Pons (tissue), 1 donor: ENCODE measurements at regions not wholly inside any gene's neighbourhood (a gene's known extent, or its start where the extent isn't known, plus 50 kb on each side); places are given as distances from the start of the nearest gene placed in this dataset.

Experiments used
- DNase-seq: peaks from one replicate; pipeline ENCODE4 v3.0.0-alpha.2; 2016; ENCODE audit warnings: low spot score

DNA sequence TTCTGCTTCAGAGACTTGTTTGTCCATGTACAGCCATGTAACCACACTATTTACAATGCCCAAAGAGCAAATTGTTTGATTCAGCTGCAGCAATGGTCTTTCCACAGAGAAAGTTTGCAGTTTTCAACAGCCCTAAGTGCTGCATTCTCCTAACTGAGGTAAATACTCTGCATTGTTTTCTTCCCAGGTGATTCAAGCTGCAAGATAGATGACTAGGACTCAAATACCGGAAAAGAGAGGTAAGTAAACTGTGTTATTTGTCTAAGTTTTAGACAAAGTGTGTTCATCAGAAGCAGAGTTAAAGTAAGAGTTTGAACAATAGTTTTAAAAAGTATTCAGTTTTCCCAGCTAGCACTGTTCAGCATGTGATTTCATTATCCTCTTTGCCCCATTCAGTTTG is 1046.7 kb upstream of the C9orf72 start:
- no peak for DNase-seq

DNA sequence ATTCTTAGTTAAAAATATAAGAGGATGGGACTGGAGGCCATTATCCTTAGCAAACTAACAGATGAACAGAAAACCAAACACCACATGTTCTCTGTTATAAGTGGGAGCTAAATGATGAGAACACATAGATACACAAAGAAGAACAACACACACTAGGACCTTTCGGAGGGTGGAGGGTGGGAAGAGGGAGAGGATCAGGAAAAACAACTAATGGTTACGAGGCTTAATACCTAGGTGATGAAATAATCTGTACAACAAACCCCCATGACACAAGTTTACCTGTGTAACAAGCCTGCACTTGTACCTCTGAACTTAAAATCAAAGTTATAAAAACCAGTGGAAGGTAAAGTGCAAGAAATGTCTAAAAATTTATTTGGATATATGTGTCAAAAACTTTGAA is 1047.4 kb upstream of the C9orf72 start:
- DNase-seq: no peak

- DNase-seq: no peak
These were observed 1051.5 kb upstream of the C9orf72 start for GRCh38 chr9:28624771-28625170.

GRCh38 chr9:28628031-28628430 is 1054.8 kb upstream of the C9orf72 start:
- DNase-seq: no peak

DNA sequence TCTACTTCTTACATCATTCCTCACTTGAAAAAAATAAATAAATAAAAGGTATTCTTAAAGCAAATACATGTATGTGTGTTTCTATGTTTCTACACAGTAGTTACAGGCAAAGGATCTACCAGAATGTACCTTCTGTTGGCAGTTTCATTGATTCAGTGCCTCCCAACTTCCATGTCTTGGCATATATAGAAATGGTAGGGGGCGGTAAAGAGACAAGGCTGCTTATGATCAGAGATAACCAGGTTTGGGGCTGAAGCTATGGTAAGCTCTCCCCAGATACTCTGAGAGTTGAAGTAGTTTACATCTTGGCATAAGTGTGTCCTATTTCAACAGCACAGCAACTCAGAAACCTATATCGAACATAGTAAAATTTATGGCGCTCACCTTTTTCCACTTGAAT is 1075.4 kb upstream of the C9orf72 start:
- no peak for DNase-seq

- DNase-seq: no peak
These were observed 1077.0 kb upstream of the C9orf72 start for GRCh38 chr9:28650327-28650726.

GRCh38 chr9:28651050-28651722 is 1077.9 kb upstream of the C9orf72 start:
- DNase-seq: no peak

DNA sequence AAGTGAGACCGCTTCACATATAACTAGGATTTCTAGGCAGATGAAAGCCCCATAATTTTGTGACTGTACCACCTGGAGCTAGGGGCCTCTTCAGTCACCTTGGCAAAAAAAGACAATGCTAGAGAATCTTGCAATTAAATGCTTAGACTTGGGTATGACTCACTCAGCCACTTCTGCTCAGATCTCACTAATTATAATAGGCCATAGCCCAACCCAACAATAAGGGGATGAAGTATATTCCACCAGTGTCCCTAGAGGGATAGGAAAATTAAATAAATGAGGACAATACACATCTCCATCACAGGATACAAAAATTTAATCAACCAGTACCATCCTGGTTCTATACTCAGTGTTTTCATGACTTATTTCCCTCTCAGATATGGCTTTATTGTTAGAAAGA is 1079.9 kb upstream of the C9orf72 start:
- no peak for DNase-seq

DNA sequence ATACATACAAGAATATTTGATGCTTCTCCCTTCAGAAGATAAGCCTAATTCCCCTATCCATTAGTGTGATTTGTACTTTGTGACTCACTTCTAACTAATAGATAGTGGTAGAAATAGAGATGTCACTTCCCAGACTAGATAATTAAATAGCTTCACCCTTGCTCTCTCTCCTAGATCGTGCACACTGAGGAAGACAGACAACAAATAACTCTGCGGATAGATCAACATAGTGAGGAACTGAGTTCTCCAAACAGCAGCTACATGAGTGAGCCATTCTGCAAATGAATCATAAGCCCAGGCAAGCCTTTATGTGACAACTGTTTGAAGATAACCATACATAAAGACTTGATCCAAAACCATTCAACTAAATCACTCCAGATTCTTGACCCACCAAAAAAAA is 1083.4 kb upstream of the C9orf72 start:
- no peak for DNase-seq

DNA sequence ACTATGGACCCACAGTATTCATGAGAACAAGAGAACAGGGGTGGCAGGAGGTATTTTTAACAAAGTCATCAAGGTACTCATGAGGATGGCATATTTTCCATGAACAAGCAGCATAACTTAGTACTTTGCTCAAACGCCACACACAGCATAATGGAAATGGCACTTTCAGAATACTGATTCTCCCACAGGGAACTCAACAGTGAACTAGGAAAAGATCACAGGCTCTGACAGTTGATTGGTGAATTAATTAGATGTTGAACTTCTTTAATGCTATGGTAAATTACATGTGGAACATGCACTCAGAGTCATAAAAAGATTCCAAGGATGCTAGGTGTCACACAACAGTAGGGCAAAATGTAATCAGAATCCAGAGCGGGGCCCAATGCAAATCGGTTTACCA is 1088.6 kb upstream of the C9orf72 start:
- DNase-seq: no peak

GRCh38 chr9:28662675-28663074 is 1089.4 kb upstream of the C9orf72 start:
- no peak for DNase-seq

GRCh38 chr9:28668158-28668557 is 1094.9 kb upstream of the C9orf72 start:
- DNase-seq: no peak

DNA sequence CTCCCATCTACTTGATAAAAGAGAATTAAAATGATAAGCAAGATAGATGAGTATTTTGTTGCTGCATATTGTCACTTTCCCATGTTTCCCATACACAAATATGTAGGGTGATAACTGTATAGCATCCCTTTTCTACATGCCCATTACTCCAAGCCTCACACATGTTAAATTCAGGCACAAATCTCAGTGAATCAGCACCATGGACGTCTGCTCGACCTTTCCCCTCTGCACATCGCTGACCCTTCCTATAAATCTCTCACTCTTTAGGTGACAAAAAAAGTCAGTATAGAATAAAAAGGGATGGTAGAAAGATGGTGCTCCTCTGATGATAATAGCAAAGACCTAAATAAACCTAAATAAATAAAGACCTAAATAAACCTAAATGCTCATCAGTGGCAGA is 1097.7 kb upstream of the C9orf72 start:
- DNase-seq: no peak

GRCh38 chr9:28678097-28678496 is 1104.8 kb upstream of the C9orf72 start:
- peak; percentile 5 for DNase-seq

- no peak for DNase-seq
These were observed 1114.9 kb upstream of the C9orf72 start for GRCh38 chr9:28688172-28688571.

DNA sequence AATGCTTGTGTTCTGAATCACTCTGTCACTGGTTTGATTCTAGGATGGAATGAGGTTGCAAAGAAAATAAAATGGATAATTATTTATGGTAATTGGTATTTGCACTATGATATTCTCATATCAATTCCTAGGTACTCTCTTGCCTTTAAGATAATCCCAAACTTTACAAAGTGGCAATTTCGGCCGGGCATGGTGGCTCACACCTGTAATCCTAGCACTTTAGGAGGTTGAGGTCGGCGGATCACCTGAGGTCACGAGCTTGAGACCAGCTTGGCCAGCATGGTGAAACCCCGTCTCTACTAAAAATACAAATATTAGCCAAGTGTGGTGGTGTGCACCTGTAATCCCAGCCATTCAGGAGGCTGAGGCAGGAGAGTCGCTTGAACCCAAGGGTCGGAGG is 1118.7 kb upstream of the C9orf72 start:
- no peak for DNase-seq

DNA sequence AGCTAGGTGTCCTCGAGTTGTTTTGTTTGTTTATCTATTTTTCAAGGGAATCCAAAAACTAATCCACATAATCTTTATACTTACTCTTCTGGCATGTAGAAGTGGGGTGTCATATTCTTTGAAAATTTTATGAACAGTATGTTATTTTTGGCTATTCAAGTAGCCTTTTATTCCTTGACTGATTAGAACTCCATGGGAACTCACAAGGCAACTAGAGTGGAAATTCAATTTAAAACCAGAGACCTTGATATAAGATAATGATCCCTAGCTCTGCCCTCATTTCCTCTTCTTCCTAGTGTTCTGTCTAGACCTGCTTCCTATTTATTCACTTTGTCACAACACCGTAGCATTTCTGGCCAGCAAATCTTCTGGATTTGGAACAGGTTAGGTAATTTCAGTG is 1123.7 kb upstream of the C9orf72 start:
- no peak for DNase-seq

DNA sequence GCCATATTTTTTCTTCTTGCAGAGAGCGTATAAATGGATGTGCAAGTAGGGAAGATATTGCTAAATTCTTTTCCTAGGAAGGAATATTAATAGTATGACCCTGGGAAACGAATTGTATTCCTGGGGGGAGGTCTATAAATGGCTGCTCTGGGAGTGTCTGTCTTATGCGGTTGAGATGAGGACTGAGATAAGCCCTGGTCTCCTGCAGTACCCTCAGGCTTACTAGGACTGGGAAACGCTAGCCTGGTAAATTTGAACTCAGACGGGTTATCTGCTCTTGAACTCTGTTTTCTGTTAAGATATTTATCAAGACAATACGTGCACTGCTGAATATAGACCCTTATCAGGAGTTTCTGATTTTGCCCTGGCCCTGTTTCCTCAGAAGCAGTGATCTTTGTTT is 1126.4 kb upstream of the C9orf72 start:
- DNase-seq: no peak

- DNase-seq: no peak
These were observed 1134.3 kb upstream of the C9orf72 start for GRCh38 chr9:28707616-28708015.

GRCh38 chr9:28714188-28714587 is 1140.9 kb upstream of the C9orf72 start:
- DNase-seq: no peak

DNA sequence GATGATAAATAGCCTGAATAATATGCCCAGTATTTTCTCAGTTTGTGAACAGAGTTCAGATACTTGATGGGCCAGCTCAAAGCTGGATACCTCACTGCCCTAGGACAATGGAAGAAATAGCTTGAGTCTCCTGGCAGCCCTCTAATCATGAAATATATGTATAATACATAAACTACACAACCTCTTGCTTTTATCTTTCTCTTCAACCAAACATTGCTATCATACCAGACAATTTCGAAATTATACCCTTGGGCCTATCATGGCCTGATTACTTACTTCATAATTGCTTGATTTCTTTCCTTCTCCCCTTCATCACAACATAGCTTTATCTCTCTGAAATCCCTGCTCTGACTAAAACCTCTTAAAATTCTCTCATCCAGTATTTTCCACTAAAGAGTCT is 1144.9 kb upstream of the C9orf72 start:
- no peak for DNase-seq

DNA sequence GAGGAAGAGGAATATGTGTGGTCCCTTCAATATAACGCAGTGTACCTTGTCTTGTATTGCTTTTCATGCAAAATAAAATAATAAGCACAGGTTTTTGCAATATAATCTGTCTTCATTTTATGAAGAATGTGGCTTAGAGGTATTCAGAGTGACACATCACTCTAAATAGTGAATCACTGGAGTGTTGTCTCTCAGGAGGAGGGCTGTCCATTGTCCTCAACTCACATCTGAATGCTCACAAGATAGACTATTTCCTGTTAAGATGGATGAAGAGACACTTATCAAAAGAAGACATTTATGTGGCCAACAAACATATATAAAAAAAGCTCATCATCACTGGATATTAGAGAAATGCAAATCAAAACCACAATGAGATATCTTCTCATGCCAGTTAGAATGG is 1147.5 kb upstream of the C9orf72 start:
- no peak for DNase-seq

DNA sequence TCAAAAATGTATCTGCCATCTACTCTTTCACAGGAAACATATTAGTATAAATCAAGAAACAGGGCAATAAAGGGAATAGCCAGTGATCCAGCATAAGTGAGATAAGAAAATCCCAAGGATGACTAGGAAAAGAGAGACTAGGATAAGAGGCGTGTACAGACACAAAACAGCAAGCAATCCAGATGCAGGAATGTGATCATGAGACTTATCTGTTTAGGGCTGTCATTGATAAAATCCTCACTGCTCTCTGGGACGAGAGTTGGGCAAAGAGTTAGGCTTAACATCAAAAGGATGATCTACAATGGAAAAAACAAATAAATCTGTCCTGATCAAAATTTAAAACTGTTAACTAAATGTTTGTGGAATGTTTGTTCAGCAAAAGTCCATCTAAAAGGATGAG is 1156.8 kb upstream of the C9orf72 start:
- no peak for DNase-seq

- no peak for DNase-seq
These were observed 1162.6 kb upstream of the C9orf72 start for GRCh38 chr9:28735738-28736342.
